ENCODE measurements at regions not wholly inside any gene's neighbourhood (a gene's known extent, or its start where the extent isn't known, plus 50 kb on each side); places are given as distances from the start of the nearest gene placed in this dataset.

GRCh38 chr2:173785813-173786212, 179.4 kb downstream of the SP3 start:
- no peak for DNase-seq

GRCh38 chr2:173791502-173791901, 173.7 kb downstream of the SP3 start:
- DNase-seq: no peak

- DNase-seq: no peak
Observed at GRCh38 chr2:173792166-173792565, 173.0 kb downstream of the SP3 start.

GRCh38 chr2:173792741-173793140, 172.4 kb downstream of the SP3 start:
- DNase-seq: no peak

- DNase-seq: no peak
Observed at GRCh38 chr2:173793709-173794565, 171.2 kb downstream of the SP3 start.

GRCh38 chr2:173797586-173798263, 167.4 kb downstream of the SP3 start:
- DNase-seq: no peak

GRCh38 chr2:173802518-173802917, 162.7 kb downstream of the SP3 start:
- DNase-seq: no peak

- no peak for DNase-seq
Observed at GRCh38 chr2:173803449-173803848, 161.7 kb downstream of the SP3 start.

- no peak for DNase-seq
Observed at GRCh38 chr2:173806761-173807160, 158.4 kb downstream of the SP3 start.

GRCh38 chr2:173808718-173809117, 156.5 kb downstream of the SP3 start:
- no peak for DNase-seq

- DNase-seq: no peak
Observed at GRCh38 chr2:173812321-173812720, 152.9 kb downstream of the SP3 start.

- DNase-seq: no peak
Observed at GRCh38 chr2:173814306-173814705, 150.9 kb downstream of the SP3 start.

GRCh38 chr2:173815772-173816171, 149.4 kb downstream of the SP3 start:
- DNase-seq: no peak

GRCh38 chr2:173817582-173817981, 147.6 kb downstream of the SP3 start:
- no peak for DNase-seq

GRCh38 chr2:173818285-173818684, 146.9 kb downstream of the SP3 start:
- no peak for DNase-seq

GRCh38 chr2:173819852-173820251, 145.3 kb downstream of the SP3 start:
- DNase-seq: no peak

GRCh38 chr2:173821451-173821850, 143.7 kb downstream of the SP3 start:
- DNase-seq: no peak

- no peak for DNase-seq
Observed at GRCh38 chr2:173822889-173823542, 142.2 kb downstream of the SP3 start.

GRCh38 chr2:173823543-173823939, 141.6 kb downstream of the SP3 start:
- no peak for DNase-seq

- no peak for DNase-seq
Observed at GRCh38 chr2:173828189-173829142, 136.7 kb downstream of the SP3 start.

GRCh38 chr2:173829727-173830126, 135.4 kb downstream of the SP3 start:
- no peak for DNase-seq

GRCh38 chr2:173830170-173830569, 135.0 kb downstream of the SP3 start:
- no peak for DNase-seq
